ENCODE measurements at regions not wholly inside any gene's neighbourhood (a gene's known extent, or its start where the extent isn't known, plus 50 kb on each side); places are given as distances from the start of the nearest gene placed in this dataset.

- no peak overlapping the region for H3K4me3 ChIP-seq (ENCODE audit: low read length, poor library complexity, severe bottlenecking)
- H3K79me2 ChIP-seq (ENCODE audit: insufficient read depth, low read length), result no peaks in the 10 kb centered on the region
- H3K9ac ChIP-seq (ENCODE audit: low read depth, low read length, poor library complexity, severe bottlenecking), result no peak overlapping the region
- H4K20me1 ChIP-seq (ENCODE audit: insufficient read depth, low read length, poor library complexity, severe bottlenecking), result no peaks in the 10 kb centered on the region
- TF ChIP-seq EZH2phosphoT487 (IDR thresholded peaks at IDR 0.05; ENCODE audit: borderline replicate concordance), result no peak
- no peak for TF ChIP-seq CTCF (conservative IDR thresholded peaks at IDR 0.05; ENCODE audit: low read length)
- H3F3A ChIP-seq (ENCODE audit: low read depth), result no peaks in the 10 kb centered on the region
- no peak overlapping the region for H3K4me2 ChIP-seq (ENCODE audit: low read depth, low read length, poor library complexity, severe bottlenecking)
- no peaks in the 10 kb centered on the region for H3K4me1 ChIP-seq (ENCODE audit: insufficient read depth, low read length, poor library complexity, severe bottlenecking)
- H2AFZ ChIP-seq (ENCODE audit: low read length), result no peak overlapping the region
- H3K36me3 ChIP-seq (ENCODE audit: insufficient read depth, low read length), result no peaks in the 10 kb centered on the region
- no peaks in the 10 kb centered on the region for H3K9me2 ChIP-seq (replicated peaks; ENCODE audit: low read depth, low read length)
- no peaks in the 10 kb centered on the region; the same call in 1 of the 2 replicates for H3K9me3 ChIP-seq (ENCODE audit: insufficient read depth, low read depth, low read length)
- no peaks in the 10 kb centered on the region for H3K27me3 ChIP-seq (ENCODE audit: insufficient read depth, low read length, poor library complexity, severe bottlenecking)
Observed at GRCh38 chr1:216921866-216922265, 198.6 kb upstream of the ESRRG start.

- Histone ChIP-seq H3K9me2 (replicated peaks; ENCODE audit: low read depth, low read length) (no peaks in the 10 kb centered on the region), H3K27me3 (ENCODE audit: insufficient read depth, low read length, poor library complexity, severe bottlenecking) (no peaks in the 10 kb centered on the region), H3K4me1 (ENCODE audit: insufficient read depth, low read length, poor library complexity, severe bottlenecking) (no peaks in the 10 kb centered on the region), H3K9me3 (ENCODE audit: insufficient read depth, low read depth, low read length) (no peaks in the 10 kb centered on the region; the same call in 1 of the 2 replicates), H3K36me3 (ENCODE audit: insufficient read depth, low read length) (no peaks in the 10 kb centered on the region), H3K79me2 (ENCODE audit: insufficient read depth, low read length) (no peaks in the 10 kb centered on the region), H2AFZ (ENCODE audit: low read length) (no peak overlapping the region), H3K4me2 (ENCODE audit: low read depth, low read length, poor library complexity, severe bottlenecking) (no peak overlapping the region), H4K20me1 (ENCODE audit: insufficient read depth, low read length, poor library complexity, severe bottlenecking) (no peaks in the 10 kb centered on the region), H3K4me3 (ENCODE audit: low read length, poor library complexity, severe bottlenecking) (no peak overlapping the region), H3K9ac (ENCODE audit: low read depth, low read length, poor library complexity, severe bottlenecking) (no peak overlapping the region), H3F3A (ENCODE audit: low read depth) (no peaks in the 10 kb centered on the region)
- TF ChIP-seq EZH2phosphoT487 (IDR thresholded peaks at IDR 0.05; ENCODE audit: borderline replicate concordance) (no peak), CTCF (conservative IDR thresholded peaks at IDR 0.05; ENCODE audit: low read length) (no peak)
Observed at GRCh38 chr1:216919060-216919970, 196.1 kb upstream of the ESRRG start.

GRCh38 chr1:216916890-216917438 is 193.7 kb upstream of the ESRRG start:
- TF ChIP-seq CTCF (conservative IDR thresholded peaks at IDR 0.05; ENCODE audit: low read length) (no peak), EZH2phosphoT487 (IDR thresholded peaks at IDR 0.05; ENCODE audit: borderline replicate concordance) (no peak)
- Histone ChIP-seq H3K27me3 (ENCODE audit: insufficient read depth, low read length, poor library complexity, severe bottlenecking) (no peaks in the 10 kb centered on the region), H3F3A (ENCODE audit: low read depth) (no peaks in the 10 kb centered on the region), H3K4me2 (ENCODE audit: low read depth, low read length, poor library complexity, severe bottlenecking) (no peak overlapping the region), H3K4me1 (ENCODE audit: insufficient read depth, low read length, poor library complexity, severe bottlenecking) (no peaks in the 10 kb centered on the region), H3K9me2 (replicated peaks; ENCODE audit: low read depth, low read length) (no peaks in the 10 kb centered on the region), H2AFZ (ENCODE audit: low read length) (no peak overlapping the region), H3K4me3 (ENCODE audit: low read length, poor library complexity, severe bottlenecking) (no peak overlapping the region), H3K79me2 (ENCODE audit: insufficient read depth, low read length) (no peaks in the 10 kb centered on the region), H4K20me1 (ENCODE audit: insufficient read depth, low read length, poor library complexity, severe bottlenecking) (no peaks in the 10 kb centered on the region), H3K36me3 (ENCODE audit: insufficient read depth, low read length) (no peaks in the 10 kb centered on the region), H3K9me3 (ENCODE audit: insufficient read depth, low read depth, low read length) (no peaks in the 10 kb centered on the region), H3K9ac (ENCODE audit: low read depth, low read length, poor library complexity, severe bottlenecking) (no peak overlapping the region)

All from Loucy (cell line).